Ovary (tissue), 7 donors: ENCODE measurements at regions not wholly inside any gene's neighbourhood (a gene's known extent, or its start where the extent isn't known, plus 50 kb on each side); places are given as distances from the start of the nearest gene placed in this dataset.

Experiments
- DNase-seq, 5 donors: peaks; one replicate each; pipeline ENCODE4 v3.0.0-alpha.2; 2019 to 2020
- H3K27ac ChIP-seq, 2 donors: fragments of 200-600 bp; one replicate each; pipeline versions ENCODE4 v1.5.1 to v1.8.0; 2019 to 2022
- H3K27me3 ChIP-seq: fragments of 200-600 bp; one replicate; pipeline ENCODE4 v1.8.0; 2022
- H3K36me3 ChIP-seq: fragments of 200-600 bp; sonication (generic); one replicate; pipeline ENCODE4 v1.5.1; 2019
- H3K4me1 ChIP-seq: one replicate; pipeline ENCODE4 v1.8.1; 2013; ENCODE audit warnings: mild to moderate bottlenecking, moderate library complexity; ENCODE audit not compliant: insufficient read depth
- H3K4me3 ChIP-seq: fragments of 200-600 bp; sonication (generic); one replicate; pipeline ENCODE4 v1.5.1; 2017
- H3K9me3 ChIP-seq, 2 donors: fragments of 200-600 bp in 1 of 2; sonication (generic) in 1 of 2; one replicate each; pipeline versions ENCODE4 v1.5.1 to v1.8.1; 2013 to 2019; ENCODE audit warnings: mild to moderate bottlenecking in 1 of 2, moderate library complexity in 1 of 2
- CTCF ChIP-seq, 3 donors: fragments of 450-650 bp in 2 of 3; fragments of 200-600 bp in 1 of 3; IDR thresholded peaks; one replicate each; pipeline versions ENCODE4 v1.5.1 to v1.8.0; 2016 to 2022; ENCODE audit warnings: antibody characterized with exemption in 3 of 3, mild to moderate bottlenecking in 1 of 3
- EP300 ChIP-seq: sonication (generic); formaldehyde crosslinking; IDR thresholded peaks from one replicate; pipeline ENCODE4 v1.6.1; 2017; ENCODE audit warnings: antibody characterized with exemption
- POLR2A ChIP-seq: fragments of 450-650 bp; IDR thresholded peaks from one replicate; pipeline ENCODE4 v1.6.1; 2017; ENCODE audit warnings: antibody characterized with exemption, mild to moderate bottlenecking, moderate library complexity
- WGBS, 3 donors: extraction: QIAGEN DNeasy Blood & Tissue Kit in 1 of 3; methylation state at CpG; one replicate each; pipeline versions ENCODE4 v1.1.5 to v1.1.7; 2013 to 2017; 5-methylcytosine and 5-hydroxymethylcytosine counted together
- intact Hi-C, 4 donors: fragments of 100-400 bp; cut with DNase I; formaldehyde crosslinking; loops; one replicate each; pipeline versions ENCODE4 v1.11.0 to v1.15.1; 2022 to 2023
- donor health status: DM: no; HTN: no; CAD: no; lungs with moderate emphysema.
- donor health status: DM: no; HTN: no; CAD: no.
- donor health status: Bipolar disorder and iron deficiency.
- donor health status: DM: no; HTN: no; CAD: no.
- donor health status: DM: yes; HTN: yes; CAD: no.

GRCh38 chr4:64588507-64588906, 179.3 kb upstream of the TECRL start:
- WGBS, 3 donors = 84 to 90% (median 89%) methylated on average over 5 of the region's 5 CpGs
- no peak for TF ChIP-seq CTCF (IDR thresholded peaks at IDR 0.05)
- TF ChIP-seq POLR2A = no peak
- no peak for TF ChIP-seq EP300
- DNase-seq = no peak
- no peak overlapping the region for H3K27ac ChIP-seq
- H3K4me3 ChIP-seq = no peak overlapping the region
- H3K27me3 ChIP-seq = no peaks in the 10 kb centered on the region
- no peaks in the 10 kb centered on the region for H3K9me3 ChIP-seq
- H3K4me1 ChIP-seq = no peaks in the 10 kb centered on the region
- H3K36me3 ChIP-seq = no peaks in the 10 kb centered on the region
- intact Hi-C loops = no loop called here

- Histone ChIP-seq H3K4me3 (no peak overlapping the region), H3K27me3 (no peaks in the 10 kb centered on the region), H3K27ac (no peak overlapping the region), H3K4me1 (no peaks in the 10 kb centered on the region), H3K9me3 (no peaks in the 10 kb centered on the region), H3K36me3 (no peaks in the 10 kb centered on the region)
- WGBS, 3 donors = 32 to 33% (median 33%) methylated on average over 6 of the region's 6 CpGs
- no peak for DNase-seq
- intact Hi-C loops = loop anchor here in 1 of 4 donors (1.0 kb wide), 1 partner anchor 18 kb away; no protein-coding TSS in a partner anchor
- TF ChIP-seq CTCF (IDR thresholded peaks at IDR 0.05) (peak in 1 of 3 donors; percentile 11), EP300 (no peak), POLR2A (no peak)
Observed at GRCh38 chr4:64584981-64585557, 175.8 kb upstream of the TECRL start.

- H3K36me3 ChIP-seq = no peaks in the 10 kb centered on the region
- 62 to 74% (median 69%) methylated on average over 4 of the region's 4 CpGs for WGBS, 3 donors
- DNase-seq = no peak
- H3K9me3 ChIP-seq = no peaks in the 10 kb centered on the region
- intact Hi-C loops = no loop called here
- no peaks in the 10 kb centered on the region for H3K27me3 ChIP-seq
- TF ChIP-seq CTCF (IDR thresholded peaks at IDR 0.05) (no peak), POLR2A (no peak), EP300 (no peak)
- no peak overlapping the region for H3K4me3 ChIP-seq
- H3K27ac ChIP-seq = no peak overlapping the region
- H3K4me1 ChIP-seq = no peaks in the 10 kb centered on the region
Observed at GRCh38 chr4:64584125-64584524, 174.9 kb upstream of the TECRL start.

GRCh38 chr4:64582492-64582891, 173.2 kb upstream of the TECRL start:
- no peak for DNase-seq
- H3K9me3 ChIP-seq = no peaks in the 10 kb centered on the region
- no peak for TF ChIP-seq CTCF (IDR thresholded peaks at IDR 0.05)
- no peak for TF ChIP-seq POLR2A
- TF ChIP-seq EP300 = no peak
- no peak overlapping the region for H3K27ac ChIP-seq
- H3K4me3 ChIP-seq = no peak overlapping the region
- H3K36me3 ChIP-seq = no peaks in the 10 kb centered on the region
- intact Hi-C loops = no loop called here
- 68 to 73% (median 71%) methylated on average over 3 of the region's 3 CpGs for WGBS, 3 donors
- H3K27me3 ChIP-seq = no peaks in the 10 kb centered on the region
- H3K4me1 ChIP-seq = no peaks in the 10 kb centered on the region
